ENCODE measurements at regions not wholly inside any gene's neighbourhood (a gene's known extent, or its start where the extent isn't known, plus 50 kb on each side); places are given as distances from the start of the nearest gene placed in this dataset.

DNA sequence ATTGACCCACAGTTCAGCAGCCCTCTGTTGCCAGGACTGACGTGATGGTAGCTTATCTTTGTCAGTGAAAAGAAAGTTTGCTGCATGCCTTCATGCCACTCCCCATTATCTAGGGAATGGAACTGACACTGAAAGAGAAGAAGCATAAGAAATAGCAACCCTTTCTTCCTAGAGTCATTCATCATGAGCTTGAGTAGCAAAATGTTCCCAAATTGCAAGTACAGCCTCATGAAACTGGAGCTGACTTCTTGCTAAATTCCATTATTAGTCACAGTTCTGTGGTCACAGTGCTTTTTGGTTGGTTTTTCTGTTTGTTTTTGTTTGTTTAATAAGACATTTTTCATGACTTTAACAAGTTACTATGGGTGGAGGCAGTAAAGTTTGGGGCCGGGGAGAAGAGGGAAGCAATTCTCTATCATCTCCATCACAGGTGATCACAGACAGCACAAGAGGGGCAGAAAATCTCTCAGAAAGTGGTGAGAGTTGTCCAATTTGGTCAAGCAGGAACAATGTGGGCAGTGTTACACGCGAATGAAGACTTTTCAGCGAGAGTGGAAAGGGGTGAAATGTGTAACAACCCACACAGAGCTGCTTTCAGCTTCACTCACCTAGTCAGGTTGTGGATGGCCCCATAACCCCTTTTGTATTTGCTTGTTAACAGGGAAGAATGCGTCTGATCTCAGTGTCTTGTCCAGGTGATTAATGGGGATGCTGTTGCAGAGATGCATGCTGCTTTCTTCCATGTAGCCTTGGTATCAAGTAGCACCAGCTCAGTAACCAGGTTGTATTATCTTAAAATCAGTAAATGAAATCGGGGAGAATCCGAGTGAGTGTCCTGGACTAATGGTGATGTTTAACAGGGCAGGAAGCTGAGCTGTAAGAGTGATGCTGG is 440.4 kb downstream of the DMRT2 start:
- TF ChIP-seq, protein P1, sequence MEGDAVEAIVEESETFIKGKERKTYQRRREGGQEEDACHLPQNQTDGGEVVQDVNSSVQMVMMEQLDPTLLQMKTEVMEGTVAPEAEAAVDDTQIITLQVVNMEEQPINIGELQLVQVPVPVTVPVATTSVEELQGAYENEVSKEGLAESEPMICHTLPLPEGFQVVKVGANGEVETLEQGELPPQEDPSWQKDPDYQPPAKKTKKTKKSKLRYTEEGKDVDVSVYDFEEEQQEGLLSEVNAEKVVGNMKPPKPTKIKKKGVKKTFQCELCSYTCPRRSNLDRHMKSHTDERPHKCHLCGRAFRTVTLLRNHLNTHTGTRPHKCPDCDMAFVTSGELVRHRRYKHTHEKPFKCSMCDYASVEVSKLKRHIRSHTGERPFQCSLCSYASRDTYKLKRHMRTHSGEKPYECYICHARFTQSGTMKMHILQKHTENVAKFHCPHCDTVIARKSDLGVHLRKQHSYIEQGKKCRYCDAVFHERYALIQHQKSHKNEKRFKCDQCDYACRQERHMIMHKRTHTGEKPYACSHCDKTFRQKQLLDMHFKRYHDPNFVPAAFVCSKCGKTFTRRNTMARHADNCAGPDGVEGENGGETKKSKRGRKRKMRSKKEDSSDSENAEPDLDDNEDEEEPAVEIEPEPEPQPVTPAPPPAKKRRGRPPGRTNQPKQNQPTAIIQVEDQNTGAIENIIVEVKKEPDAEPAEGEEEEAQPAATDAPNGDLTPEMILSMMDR (IDR thresholded peaks at IDR 0.05; ENCODE audit: low read length) = no peak
- TF ChIP-seq EZH2 (IDR thresholded peaks at IDR 0.05; ENCODE audit: borderline replicate concordance, low read length) = no peak
- H2AFZ ChIP-seq (ENCODE audit: low read length) = no peak overlapping the region
- H3F3A ChIP-seq (ENCODE audit: insufficient read depth, low read length) = no peaks in the 10 kb centered on the region
- H3K9ac ChIP-seq (ENCODE audit: low read length) = no peak overlapping the region
- no peak overlapping the region for H3K4me2 ChIP-seq (ENCODE audit: low read length)
- no peaks in the 10 kb centered on the region for H3K79me2 ChIP-seq (ENCODE audit: insufficient read depth, low read length)
- no peaks in the 10 kb centered on the region for H3K9me3 ChIP-seq (ENCODE audit: low read length)
- H3K36me3 ChIP-seq (ENCODE audit: insufficient read depth, low read length) = no peaks in the 10 kb centered on the region
- H3K4me1 ChIP-seq (ENCODE audit: insufficient read depth, low read length, severe bottlenecking) = no peaks in the 10 kb centered on the region
- H3K27me3 ChIP-seq (ENCODE audit: insufficient read depth, low read length) = no peaks in the 10 kb centered on the region
- no peak overlapping the region for H3K27ac ChIP-seq (ENCODE audit: low read depth, low read length, poor library complexity, severe bottlenecking)
- H3K9me2 ChIP-seq (ENCODE audit: low read depth, low read length) = no peaks in the 10 kb centered on the region
- no peaks in the 10 kb centered on the region for H4K20me1 ChIP-seq (ENCODE audit: insufficient read depth, low read length)
- no peak overlapping the region for H3K4me3 ChIP-seq (ENCODE audit: low read depth, low read length, poor library complexity, severe bottlenecking)

DNA sequence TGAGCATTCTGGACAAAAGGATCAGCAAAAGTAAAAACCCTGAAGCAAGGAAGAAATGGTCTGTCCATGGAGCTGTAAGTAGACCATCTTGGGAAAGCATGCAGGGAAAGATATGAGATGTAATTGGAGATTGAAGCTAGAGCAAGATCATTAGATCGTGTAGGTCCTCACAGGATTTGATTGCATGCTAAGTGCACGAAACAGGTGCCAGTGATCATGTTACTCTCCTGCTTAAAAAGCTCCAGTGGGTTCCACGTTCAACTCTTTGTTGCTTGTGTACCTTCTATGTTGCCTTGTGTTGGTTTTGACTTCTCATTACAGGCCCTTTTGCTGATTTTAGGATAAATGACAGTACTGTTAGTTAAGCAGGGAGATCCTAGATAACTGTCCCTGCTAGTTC is 442.0 kb downstream of the DMRT2 start:
- Histone ChIP-seq H4K20me1 (ENCODE audit: insufficient read depth, low read length) (no peaks in the 10 kb centered on the region), H3K9me2 (ENCODE audit: low read depth, low read length) (no peaks in the 10 kb centered on the region), H3K79me2 (ENCODE audit: insufficient read depth, low read length) (no peaks in the 10 kb centered on the region), H2AFZ (ENCODE audit: low read length) (no peak overlapping the region), H3K27me3 (ENCODE audit: insufficient read depth, low read length) (no peaks in the 10 kb centered on the region), H3F3A (ENCODE audit: insufficient read depth, low read length) (no peaks in the 10 kb centered on the region), H3K4me3 (ENCODE audit: low read depth, low read length, poor library complexity, severe bottlenecking) (no peak overlapping the region), H3K4me2 (ENCODE audit: low read length) (no peak overlapping the region), H3K9me3 (ENCODE audit: low read length) (no peaks in the 10 kb centered on the region), H3K27ac (ENCODE audit: low read depth, low read length, poor library complexity, severe bottlenecking) (no peak overlapping the region), H3K4me1 (ENCODE audit: insufficient read depth, low read length, severe bottlenecking) (no peaks in the 10 kb centered on the region), H3K36me3 (ENCODE audit: insufficient read depth, low read length) (no peaks in the 10 kb centered on the region), H3K9ac (ENCODE audit: low read length) (no peak overlapping the region)
- TF ChIP-seq, protein P1 (IDR thresholded peaks at IDR 0.05; ENCODE audit: low read length) = no peak
- no peak for TF ChIP-seq EZH2 (IDR thresholded peaks at IDR 0.05; ENCODE audit: borderline replicate concordance, low read length)

DNA sequence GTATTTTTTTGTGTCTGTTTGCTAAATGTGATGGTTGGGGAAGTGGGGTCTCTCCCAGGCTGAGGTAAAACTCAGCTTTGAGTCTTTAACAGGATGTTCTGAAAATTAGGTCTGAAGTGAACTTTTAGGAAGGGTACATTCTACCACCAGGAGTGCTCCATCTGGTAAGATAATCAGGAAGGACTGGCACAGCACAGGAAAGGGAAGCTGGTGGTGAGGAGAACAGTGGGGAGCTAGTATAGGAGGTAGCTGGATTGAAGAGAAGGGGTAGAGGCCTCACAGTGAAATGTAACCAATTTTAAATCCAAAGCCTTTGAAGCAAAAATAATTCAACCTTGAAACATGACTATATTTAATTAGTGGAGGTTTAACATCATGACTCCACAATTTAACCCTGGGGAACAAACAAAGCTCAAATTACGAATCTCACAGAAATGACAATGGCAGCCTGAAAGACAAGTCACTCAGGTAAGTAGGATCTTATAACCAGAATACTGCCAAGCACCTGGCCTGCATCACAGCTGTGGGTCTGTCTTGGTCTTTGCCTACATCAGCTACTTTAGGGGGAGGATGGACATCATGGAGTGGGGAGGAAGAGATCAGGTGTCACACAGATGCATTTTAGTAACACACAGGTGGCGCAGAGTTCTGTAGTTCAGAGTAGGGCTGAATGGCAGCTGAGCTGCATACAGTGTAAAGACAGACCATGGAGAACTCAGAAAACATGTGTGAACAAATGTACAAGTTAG is 445.3 kb downstream of the DMRT2 start:
- Histone ChIP-seq H4K20me1 (ENCODE audit: insufficient read depth, low read length) (no peaks in the 10 kb centered on the region), H3K79me2 (ENCODE audit: insufficient read depth, low read length) (no peaks in the 10 kb centered on the region), H3F3A (ENCODE audit: insufficient read depth, low read length) (no peaks in the 10 kb centered on the region), H3K9ac (ENCODE audit: low read length) (no peak overlapping the region), H3K27ac (ENCODE audit: low read depth, low read length, poor library complexity, severe bottlenecking) (no peak overlapping the region), H3K27me3 (ENCODE audit: insufficient read depth, low read length) (no peaks in the 10 kb centered on the region), H3K4me1 (ENCODE audit: insufficient read depth, low read length, severe bottlenecking) (no peaks in the 10 kb centered on the region), H3K36me3 (ENCODE audit: insufficient read depth, low read length) (no peaks in the 10 kb centered on the region), H3K9me3 (ENCODE audit: low read length) (no peaks in the 10 kb centered on the region), H3K9me2 (ENCODE audit: low read depth, low read length) (no peaks in the 10 kb centered on the region), H3K4me3 (ENCODE audit: low read depth, low read length, poor library complexity, severe bottlenecking) (no peak overlapping the region), H3K4me2 (ENCODE audit: low read length) (no peak overlapping the region), H2AFZ (ENCODE audit: low read length) (no peak overlapping the region)
- no peak for TF ChIP-seq EZH2 (IDR thresholded peaks at IDR 0.05; ENCODE audit: borderline replicate concordance, low read length)

Measured in OCI-LY1 (cell line).